Endothelial cell of umbilical vein (primary cell): ENCODE measurements at regions not wholly inside any gene's neighbourhood (a gene's known extent, or its start where the extent isn't known, plus 50 kb on each side); places are given as distances from the start of the nearest gene placed in this dataset.

Experiments
- BruUV-seq: library from RNA; stranded (reverse); fragments of 400-500 nt; replicated peaks from 2 replicates; lab custom pipeline; 2021; lab: Mats Ljungman, UMichigan
- CTCF ChIA-PET: fragments of 300-600, 350-600 bp; sonication (Branson Sonifier 250); formaldehyde crosslinking; loops from one replicate; lab custom pipeline; 2021; ENCODE audit warnings: antibody characterized with exemption, inconsistent platforms; lab: Charles Lee
- POLR2A ChIA-PET: fragments of 300-600, 350-600 bp; sonication (Branson Sonifier 250); formaldehyde crosslinking; loops from one replicate; lab custom pipeline; 2021; ENCODE audit warnings: antibody characterized with exemption, inconsistent platforms; lab: Charles Lee
- DNase-seq: peaks from one replicate; pipeline ENCODE4 v3.0.0-alpha.2; 2011; ENCODE audit warnings: low read depth, low spot score
- FAIRE-seq: peaks from 2 replicates; lab custom pipeline; 2011; peaks lifted over from hg19 to GRCh38; lab: Jason Lieb, UNC
- H2AFZ ChIP-seq: 2 replicates; pipeline ENCODE4 v1.6.0; 2012; ENCODE audit warnings: low read depth, low read length, control low read depth, inconsistent platforms
- H3K27ac ChIP-seq: 2 replicates; pipeline ENCODE4 v1.5.1; 2011; ENCODE audit warnings: low read depth, mild to moderate bottlenecking, control low read depth, low read length, moderate library complexity; ENCODE audit not compliant: insufficient read depth
- H3K27me3 ChIP-seq, 2 experiments: 2 replicates each; pipeline versions ENCODE4 v1.6.0 to v1.6.1; 2011; ENCODE audit warnings: low read length in 2 of 2, mixed read lengths in 1 of 2; ENCODE audit not compliant: control insufficient read depth in 2 of 2, insufficient read depth in 2 of 2
- H3K36me3 ChIP-seq, 2 experiments: 2 replicates in 1 of 2; 3 replicates in 1 of 2; pipeline ENCODE4 v1.5.1; 2011; ENCODE audit warnings: low read length in 2 of 2, mild to moderate bottlenecking in 1 of 2, moderate library complexity in 1 of 2; ENCODE audit not compliant: control insufficient read depth in 2 of 2, insufficient read depth in 2 of 2; ENCODE audit errors: extremely low read depth in 1 of 2
- H3K4me1 ChIP-seq: 3 replicates; pipeline ENCODE4 v1.5.1; 2011; ENCODE audit warnings: mild to moderate bottlenecking, low read length; ENCODE audit not compliant: control insufficient read depth, insufficient read depth; ENCODE audit errors: extremely low read depth
- H3K4me2 ChIP-seq: 2 replicates; pipeline ENCODE4 v1.6.1; 2011; ENCODE audit warnings: low read length, control low read depth, mixed read lengths; ENCODE audit not compliant: insufficient read depth
- H3K4me3 ChIP-seq, 3 experiments: fragments of 200-600 bp in 1 of 3; sonication (generic), shearing (Covaris generic) in 1 of 3; replicated peaks in 1 of 3; 2 replicates each; pipeline ENCODE4 v1.5.1; 2011 to 2016; ENCODE audit warnings: control low read depth in 3 of 3, low read length in 3 of 3, mild to moderate bottlenecking in 2 of 3, inconsistent platforms in 1 of 3, low read depth in 1 of 3, moderate library complexity in 1 of 3; ENCODE audit not compliant: insufficient read depth in 1 of 3
- H3K79me2 ChIP-seq: 2 replicates; pipeline ENCODE4 v1.6.0; 2012; ENCODE audit warnings: low read length, inconsistent platforms; ENCODE audit not compliant: control insufficient read depth, insufficient read depth
- H3K9ac ChIP-seq: replicated peaks from 2 replicates; pipeline ENCODE3; 2011; ENCODE audit warnings: low read length, control low read depth; ENCODE audit not compliant: insufficient read depth; ENCODE audit errors: extremely low read depth
- H3K9me1 ChIP-seq: replicated peaks from 3 replicates; pipeline ENCODE4 v1.6.0; 2011; ENCODE audit warnings: mild to moderate bottlenecking, low read length; ENCODE audit not compliant: control insufficient read depth, insufficient read depth; ENCODE audit errors: extremely low read depth
- H3K9me3 ChIP-seq: replicated peaks from 2 replicates; pipeline ENCODE4 v1.5.1; 2012; ENCODE audit warnings: low read length, inconsistent platforms; ENCODE audit not compliant: control insufficient read depth, insufficient read depth
- H4K20me1 ChIP-seq: replicated peaks from 2 replicates; pipeline ENCODE3; 2011; ENCODE audit warnings: mild to moderate bottlenecking, low read length; ENCODE audit not compliant: control insufficient read depth, insufficient read depth; ENCODE audit errors: extremely low read depth
- EZH2 ChIP-seq: IDR thresholded peaks from 2 replicates; pipeline ENCODE4 v1.6.1; 2012; ENCODE audit warnings: borderline replicate concordance, low read depth, mild to moderate bottlenecking, moderate library complexity, low read length, inconsistent platforms; ENCODE audit not compliant: severe bottlenecking
- FOS ChIP-seq: IDR thresholded peaks from 2 replicates; pipeline ENCODE4 v1.6.1; 2011; ENCODE audit warnings: mild to moderate bottlenecking, low read length, moderate library complexity, borderline replicate concordance; ENCODE audit not compliant: insufficient read depth
- GATA2 ChIP-seq: IDR thresholded peaks from 2 replicates; pipeline ENCODE4 v1.7.0; 2011; ENCODE audit warnings: low read depth, mild to moderate bottlenecking, moderate library complexity, mixed read lengths, low read length; ENCODE audit not compliant: insufficient read length, insufficient read depth
- JUN ChIP-seq: IDR thresholded peaks from 2 replicates; pipeline ENCODE4 v1.6.1; 2011; ENCODE audit warnings: borderline replicate concordance, low read depth; ENCODE audit not compliant: insufficient read length, insufficient read depth
- MYC ChIP-seq: IDR thresholded peaks from one replicate; pipeline ENCODE4 v1.6.1; 2011; ENCODE audit warnings: mild to moderate bottlenecking, low read depth, low read length
- POLR2A ChIP-seq: IDR thresholded peaks from 2 replicates; pipeline ENCODE4 v1.6.1; 2012; ENCODE audit warnings: low read depth, mild to moderate bottlenecking, control low read depth, low read length
- POLR2AphosphoS5 ChIP-seq: IDR thresholded peaks from 2 replicates; pipeline ENCODE4 v1.6.1; 2012; ENCODE audit warnings: low read depth, mild to moderate bottlenecking, control low read depth, low read length, moderate library complexity; ENCODE audit not compliant: insufficient read depth
- dilution Hi-C: fragments of 300-500 bp; cut with MboI; formaldehyde crosslinking; loops from one replicate; pipeline ENCODE4 v1.15.0; 2019; ENCODE audit warnings: low sequenced_read_pairs; ENCODE audit not compliant: extremely low pct_ligation_motif_present
- intact Hi-C: fragments of 100-400 bp; cut with micrococcal nuclease; formaldehyde crosslinking; loops from one replicate; pipeline ENCODE4 v1.10.0; 2022
- TF ChIP-seq, protein P1 (sequence below): IDR thresholded peaks from 2 replicates; pipeline ENCODE4 v1.6.1; 2011; ENCODE audit not compliant: insufficient read depth, insufficient read length
- TF ChIP-seq, protein P2 (sequence below), 2 donors: IDR thresholded peaks; 1 replicate in 1 of 2; 2 replicates in 1 of 2; pipeline ENCODE4 v1.5.1; 2011; ENCODE audit warnings: low read length in 2 of 2, mild to moderate bottlenecking in 2 of 2, moderate library complexity in 2 of 2, control low read depth in 1 of 2, inconsistent platforms in 1 of 2, low read depth in 1 of 2; ENCODE audit not compliant: insufficient read depth in 1 of 2; ENCODE audit errors: extremely low read depth in 1 of 2

DNA sequence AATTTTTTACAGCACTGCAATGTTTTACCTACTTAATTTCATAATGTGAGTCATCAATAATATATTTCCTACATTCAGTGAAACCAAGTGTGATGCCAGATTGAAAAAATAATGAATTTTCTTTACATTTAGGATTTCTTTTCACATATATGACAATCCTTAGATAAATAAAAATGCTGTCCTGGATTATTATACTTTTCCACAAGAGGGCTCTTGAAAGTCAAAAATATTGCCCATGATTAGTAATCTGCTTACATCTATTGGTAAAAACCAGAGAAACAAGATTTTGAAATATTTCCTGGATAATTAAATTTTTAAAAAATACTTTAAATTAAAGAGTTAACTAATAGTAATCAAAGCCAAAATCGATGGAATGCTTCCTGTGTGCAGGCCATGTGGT lies 86.8 kb upstream of the PLPPR4 start:
- intact Hi-C loops: no loop called here
- H3K36me3 ChIP-seq: no peaks in the 10 kb centered on the region
- TF ChIP-seq MYC (no peak), FOS (no peak), EZH2 (no peak), POLR2A (no peak), GATA2 (no peak), POLR2AphosphoS5 (no peak), JUN (no peak)
- TF ChIP-seq, protein P1, sequence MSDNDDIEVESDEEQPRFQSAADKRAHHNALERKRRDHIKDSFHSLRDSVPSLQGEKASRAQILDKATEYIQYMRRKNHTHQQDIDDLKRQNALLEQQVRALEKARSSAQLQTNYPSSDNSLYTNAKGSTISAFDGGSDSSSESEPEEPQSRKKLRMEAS: no peak
- TF ChIP-seq, protein P2, sequence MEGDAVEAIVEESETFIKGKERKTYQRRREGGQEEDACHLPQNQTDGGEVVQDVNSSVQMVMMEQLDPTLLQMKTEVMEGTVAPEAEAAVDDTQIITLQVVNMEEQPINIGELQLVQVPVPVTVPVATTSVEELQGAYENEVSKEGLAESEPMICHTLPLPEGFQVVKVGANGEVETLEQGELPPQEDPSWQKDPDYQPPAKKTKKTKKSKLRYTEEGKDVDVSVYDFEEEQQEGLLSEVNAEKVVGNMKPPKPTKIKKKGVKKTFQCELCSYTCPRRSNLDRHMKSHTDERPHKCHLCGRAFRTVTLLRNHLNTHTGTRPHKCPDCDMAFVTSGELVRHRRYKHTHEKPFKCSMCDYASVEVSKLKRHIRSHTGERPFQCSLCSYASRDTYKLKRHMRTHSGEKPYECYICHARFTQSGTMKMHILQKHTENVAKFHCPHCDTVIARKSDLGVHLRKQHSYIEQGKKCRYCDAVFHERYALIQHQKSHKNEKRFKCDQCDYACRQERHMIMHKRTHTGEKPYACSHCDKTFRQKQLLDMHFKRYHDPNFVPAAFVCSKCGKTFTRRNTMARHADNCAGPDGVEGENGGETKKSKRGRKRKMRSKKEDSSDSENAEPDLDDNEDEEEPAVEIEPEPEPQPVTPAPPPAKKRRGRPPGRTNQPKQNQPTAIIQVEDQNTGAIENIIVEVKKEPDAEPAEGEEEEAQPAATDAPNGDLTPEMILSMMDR (IDR thresholded peaks at IDR 0.05; ENCODE audit: extremely low read depth in 1 of 2, insufficient read depth in 1 of 2, low read depth in 1 of 2, low read length in 2 of 2): no peak
- H3K4me2 ChIP-seq: no peak overlapping the region
- DNase-seq (no peak), FAIRE-seq (no peak)
- H2AFZ ChIP-seq: no peak overlapping the region
- H3K4me1 ChIP-seq: no peaks in the 10 kb centered on the region
- no peaks in the 10 kb centered on the region for H3K27me3 ChIP-seq
- H3K9ac ChIP-seq: no peak overlapping the region
- H3K9me3 ChIP-seq: no peaks in the 10 kb centered on the region
- POLR2A ChIA-PET: no interaction called here
- CTCF ChIA-PET: interaction anchor here (1.0 kb wide), 2 partner anchors 384 to 528 kb away, joined by 3 read pairs; no protein-coding TSS in a partner anchor
- dilution Hi-C loops: no loop called here
- no peaks in the 10 kb centered on the region for H3K79me2 ChIP-seq
- H3K9me1 ChIP-seq: no peaks in the 10 kb centered on the region
- no TSS peak for BruUV-seq
- H4K20me1 ChIP-seq: no peaks in the 10 kb centered on the region
- no peak overlapping the region for H3K27ac ChIP-seq
- no peak overlapping the region for H3K4me3 ChIP-seq
